Right renal pelvis (tissue), 4 donors: ENCODE measurements at regions not wholly inside any gene's neighbourhood (a gene's known extent, or its start where the extent isn't known, plus 50 kb on each side); places are given as distances from the start of the nearest gene placed in this dataset.
"Not testable (repeated sequence)": the region's sequence is repeated elsewhere in the genome, so short reads cannot be mapped to it uniquely, and the experiment has no call there.

ENCODE experiments used
- DNase-seq, 4 donors: peaks; one replicate each; pipeline ENCODE4 v3.0.0-alpha.2; 2013; ENCODE audit warnings: low read depth in 4 of 4, low spot score in 3 of 4, missing footprints in 1 of 4

GRCh38 chr2:52532956-52533355, 1234.6 kb upstream of the CHAC2 start:
- no peak for DNase-seq

- DNase-seq, result no peak
Observed at GRCh38 chr2:52526735-52527134, 1240.9 kb upstream of the CHAC2 start.

GRCh38 chr2:52520644-52521043, 1247.0 kb upstream of the CHAC2 start:
- no peak for DNase-seq

- no peak for DNase-seq
Observed at GRCh38 chr2:52518678-52519077, 1248.9 kb upstream of the CHAC2 start.

- no peak for DNase-seq
Observed at GRCh38 chr2:52512760-52513159, 1254.8 kb upstream of the CHAC2 start.

- DNase-seq, result no peak
Observed at GRCh38 chr2:52510432-52510831, 1257.2 kb upstream of the CHAC2 start.

- no peak for DNase-seq
Observed at GRCh38 chr2:52502476-52502860, 1265.1 kb upstream of the CHAC2 start.

GRCh38 chr2:52501715-52502475, 1265.7 kb upstream of the CHAC2 start:
- no peak for DNase-seq

GRCh38 chr2:52500561-52500960, 1267.0 kb upstream of the CHAC2 start:
- no peak for DNase-seq

- no peak for DNase-seq
Observed at GRCh38 chr2:52498077-52498750, 1269.4 kb upstream of the CHAC2 start.

- DNase-seq, result no peak
Observed at GRCh38 chr2:52495816-52496215, 1271.8 kb upstream of the CHAC2 start.

GRCh38 chr2:52477166-52477565, 1290.4 kb upstream of the CHAC2 start:
- DNase-seq, result no peak

- DNase-seq, result no peak
Observed at GRCh38 chr2:52475590-52475989, 1292.0 kb upstream of the CHAC2 start.

GRCh38 chr2:52474091-52474490, 1293.5 kb upstream of the CHAC2 start:
- DNase-seq, result no peak

- no peak for DNase-seq
Observed at GRCh38 chr2:52473526-52473925, 1294.1 kb upstream of the CHAC2 start.

- not testable (repeated sequence) for DNase-seq
Observed at GRCh38 chr2:52470457-52470856, 1297.1 kb upstream of the CHAC2 start.

- DNase-seq, result no peak
Observed at GRCh38 chr2:52467189-52467588, 1300.4 kb upstream of the CHAC2 start.

- no peak for DNase-seq
Observed at GRCh38 chr2:52465287-52465686, 1302.3 kb upstream of the CHAC2 start.

GRCh38 chr2:52463457-52463856, 1304.1 kb upstream of the CHAC2 start:
- no peak for DNase-seq

- DNase-seq, result no peak
Observed at GRCh38 chr2:52456561-52457377, 1310.8 kb upstream of the CHAC2 start.

- DNase-seq, result no peak
Observed at GRCh38 chr2:52454962-52455361, 1312.6 kb upstream of the CHAC2 start.
